ENCODE measurements at regions not wholly inside any gene's neighbourhood (a gene's known extent, or its start where the extent isn't known, plus 50 kb on each side); places are given as distances from the start of the nearest gene placed in this dataset.

DNA sequence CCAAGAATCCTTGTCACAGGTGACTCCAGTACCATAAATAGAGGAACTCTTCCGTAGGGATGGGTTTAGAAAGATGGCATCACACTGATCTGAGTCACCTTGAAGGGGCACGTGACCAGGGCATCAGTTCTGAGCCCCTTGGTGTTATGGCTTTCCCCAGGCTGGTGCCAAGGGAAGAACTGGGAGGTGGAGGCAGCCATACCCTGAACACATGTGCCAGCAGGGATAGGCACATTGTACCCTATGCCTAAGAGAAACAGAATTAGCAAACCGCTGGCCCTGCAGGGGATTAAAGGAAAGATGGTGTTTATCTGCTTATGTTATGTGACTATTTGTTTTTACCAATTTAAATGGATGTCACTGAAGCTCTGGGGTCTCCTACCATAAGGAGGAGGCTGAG is 196.2 kb downstream of the RGS3 start:
- Histone ChIP-seq H2BK12ac (ENCODE audit: low read depth, low read length) (no peak overlapping the region), H2BK120ac (replicated peaks; ENCODE audit: low read depth, low read length) (no peak overlapping the region), H4K5ac (ENCODE audit: insufficient read length, low read depth, low read length) (no peak overlapping the region), H3K79me1 (ENCODE audit: low read depth, low read length) (no peaks in the 10 kb centered on the region), H3K18ac (ENCODE audit: extremely low read depth, low read length) (no peak overlapping the region), H3K4ac (replicated peaks; ENCODE audit: insufficient read length, low read depth, low read length) (no peak overlapping the region), H4K91ac (replicated peaks; ENCODE audit: insufficient read length, low read length) (no peak overlapping the region), H3K56ac (replicated peaks; ENCODE audit: insufficient read length, low read depth, low read length) (no peak overlapping the region), H2AFZ (ENCODE audit: low read length) (no peak overlapping the region), H3K9ac (replicated peaks in 1 of 4; ENCODE audit: extremely low read depth in 1 of 4, low read depth in 3 of 4, low read length in 3 of 4) (no peak overlapping the region), H2BK5ac (ENCODE audit: low read depth, low read length) (no peak overlapping the region), H3K4me3 (ENCODE audit: extremely low read depth in 1 of 4, insufficient read depth in 2 of 4, low read depth in 3 of 4, low read length in 4 of 4) (no peak overlapping the region), H3K27me3 (replicated peaks in 1 of 4; ENCODE audit: control insufficient read depth in 3 of 4, extremely low read depth in 1 of 4, insufficient read depth in 3 of 4, low read length in 3 of 4) (0 out of 7 replicates have a peak, but pooled peaks cover 0 to 2% (median 0%) of the 10 kb centered on the region in 4 experiments), H4K20me1 (replicated peaks in 1 of 2; ENCODE audit: control insufficient read depth in 1 of 2, insufficient read depth in 2 of 2, low read length in 2 of 2) (peaks cover 0 to 4% of the 10 kb centered on the region in 2 experiments), H3K27ac (ENCODE audit: low read depth, low read length) (no peak overlapping the region), H4K8ac (ENCODE audit: extremely low read depth, insufficient read depth, low read length) (no peak overlapping the region), H3K79me2 (ENCODE audit: control insufficient read depth in 1 of 2, insufficient read depth in 2 of 2, low read length in 2 of 2) (no peaks in the 10 kb centered on the region), H3K36me3 (ENCODE audit: control insufficient read depth in 2 of 4, insufficient read depth in 4 of 4, low read length in 3 of 4) (no peaks in the 10 kb centered on the region), H2BK15ac (ENCODE audit: low read length) (no peak overlapping the region; the same call in 1 of the 2 replicates), H3K4me1 (replicated peaks in 1 of 4; ENCODE audit: control insufficient read depth in 3 of 4, insufficient read depth in 4 of 4, low read length in 3 of 4) (peaks cover 0 to 12% (median 1%) of the 10 kb centered on the region in 4 experiments), H3K14ac (ENCODE audit: insufficient read length) (no peak overlapping the region), H2AK5ac (ENCODE audit: low read depth, low read length) (no peak overlapping the region), H3K4me2 (ENCODE audit: insufficient read depth in 1 of 2, low read depth in 2 of 2, low read length in 2 of 2) (no peak overlapping the region), H3K9me3 (ENCODE audit: insufficient read depth in 2 of 2, low read depth in 1 of 2, low read length in 1 of 2) (no peaks in the 10 kb centered on the region), H2BK20ac (ENCODE audit: low read length) (peak overlapping the region; percentile 62; the same call in 1 of the 2 replicates), H3K23me2 (ENCODE audit: low read depth, low read length) (no peaks in the 10 kb centered on the region), H3K23ac (ENCODE audit: insufficient read length) (no peak overlapping the region)
- DNase-seq (ENCODE audit: low read depth in 1 of 2, low spot score in 2 of 2) (no peak), FAIRE-seq (no peak)
- ChIA-PET CTCF (ENCODE audit: partially characterized antibody) (interaction anchor here (0.7 to 18.7 kb wide), 7 partner anchors 10 to 385 kb away, joined by 3 to 1065 read pairs (median 5); partner anchors contain the start of gene CDC26), POLR2A (ENCODE audit: partially characterized antibody) (no interaction called here)
- TF ChIP-seq CBX5 (IDR thresholded peaks at IDR 0.05; ENCODE audit: low read depth, low read length) (no peak), SP1 (IDR thresholded peaks at IDR 0.05; ENCODE audit: low read depth, low read length) (no peak), KDM4A (IDR thresholded peaks at IDR 0.05; ENCODE audit: low read depth, low read length, severe bottlenecking) (no peak), SP4 (IDR thresholded peaks at IDR 0.05; ENCODE audit: low read length) (no peak), TAF7 (optimal IDR thresholded peaks at IDR 0.05; ENCODE audit: borderline replicate concordance, low read depth, low read length) (no peak), SRF (IDR thresholded peaks at IDR 0.05; ENCODE audit: low read depth, low read length) (no peak), JUND (IDR thresholded peaks at IDR 0.05; ENCODE audit: low read length) (no peak), RXRA (IDR thresholded peaks at IDR 0.05; ENCODE audit: insufficient read depth, low read depth, low read length) (no peak), EP300 (IDR thresholded peaks at IDR 0.05; ENCODE audit: borderline replicate concordance in 1 of 2, low read depth in 2 of 2, low read length in 2 of 2) (no peak), POLR2AphosphoS5 (IDR thresholded peaks at IDR 0.05; ENCODE audit: low read depth, low read length) (no peak)
- 86% methylated on average over 3 of the region's 3 CpGs; no CpG with 5 or more reads in 1 of the 2 experiments for WGBS, 2 experiments (ENCODE audit: extremely low coverage in 1 of 2, insufficient coverage in 1 of 2, insufficient read length in 1 of 2, insufficient replicate concordance in 2 of 2, low coverage in 1 of 2, low lambda C conversion rate in 2 of 2, missing lambda C conversion rate in 1 of 2)
